ENCODE measurements at regions not wholly inside any gene's neighbourhood (a gene's known extent, or its start where the extent isn't known, plus 50 kb on each side); places are given as distances from the start of the nearest gene placed in this dataset.
"Not testable (repeated sequence)": the region's sequence is repeated elsewhere in the genome, so short reads cannot be mapped to it uniquely, and the experiment has no call there.

- H4K20me1 ChIP-seq (ENCODE audit: control insufficient read depth, insufficient read depth); BruUV-seq (replicated peaks); H3K27me3 ChIP-seq (replicated peaks in 1 of 2; ENCODE audit: control insufficient read depth in 2 of 2, insufficient read depth in 2 of 2, low read length in 1 of 2); H3K4me1 ChIP-seq (ENCODE audit: control insufficient read depth, insufficient read depth, low read length); H3K36me3 ChIP-seq (ENCODE audit: control insufficient read depth in 2 of 2, insufficient read depth in 2 of 2, low read length in 1 of 2); H3K27ac ChIP-seq (ENCODE audit: control insufficient read depth, insufficient read depth); H3K79me2 ChIP-seq (ENCODE audit: control insufficient read depth, insufficient read depth, low read length); H3K4me2 ChIP-seq (ENCODE audit: control insufficient read depth, insufficient read depth); in situ Hi-C loops (cut with MboI); H3K9me3 ChIP-seq (replicated peaks; ENCODE audit: control insufficient read depth, insufficient read depth, low read length); H2AFZ ChIP-seq (ENCODE audit: control insufficient read depth, low read depth, low read length); FAIRE-seq; intact Hi-C loops (cut with micrococcal nuclease; ENCODE audit: unreplicated experiment); H3K4me3 ChIP-seq; H3K9ac ChIP-seq (ENCODE audit: control insufficient read depth, insufficient read depth, low read length); DNase-seq (ENCODE audit: low read depth, low spot score): not testable (repeated sequence)
- peak; percentile 63 for ATAC-seq
- TF ChIP-seq ETV6 (conservative IDR thresholded peaks at IDR 0.05 in 1 of 2, IDR thresholded peaks at IDR 0.05 in 1 of 2; ENCODE audit: borderline replicate concordance in 1 of 2, low read depth in 1 of 2) (peak in 1 of 2 experiments; percentile 43; a peak in 1 of 4 replicates), JUNB (IDR thresholded peaks at IDR 0.05) (peak; percentile 65), EED (IDR thresholded peaks at IDR 0.05; ENCODE audit: low read depth) (0 out of 2 replicates have a peak, but pooled peaks have one; percentile 32), RUNX3 (IDR thresholded peaks at IDR 0.05; ENCODE audit: low read length) (peak; percentile 60), NFIC (IDR thresholded peaks at IDR 0.05; ENCODE audit: low read depth, low read length) (peak; percentile 53; the same call in 1 of the 2 replicates), IKZF2 (IDR thresholded peaks at IDR 0.05) (peak; percentile 60 to 61)
- 10% methylated on average over 3 of the region's 3 CpGs for WGBS (ENCODE audit: insufficient coverage, insufficient replicate concordance, low lambda C conversion rate, missing lambda C conversion rate)
- ChIA-PET POLR2A (interaction anchor here (0.6 kb wide), 1 partner anchor 1543 kb away, joined by 3 read pairs; no protein-coding TSS in a partner anchor), SMC1A (ENCODE audit: uncharacterized antibody, unreplicated experiment) (interaction anchor here (1.5 kb wide), 1 partner anchor 13 kb away, joined by 7 read pairs; no protein-coding TSS in a partner anchor), CTCF (interaction anchor here (0.5 kb wide), 1 partner anchor 1723 kb away, joined by 3 read pairs; no protein-coding TSS in a partner anchor), RAD21 (ENCODE audit: unreplicated experiment) (interaction anchor here (1.5 kb wide), 1 partner anchor 12 kb away, joined by 5 read pairs; no protein-coding TSS in a partner anchor)
Observed at GRCh38 chr15:21272176-21272982, 167.9 kb downstream of the POTEB3 start.

DNA sequence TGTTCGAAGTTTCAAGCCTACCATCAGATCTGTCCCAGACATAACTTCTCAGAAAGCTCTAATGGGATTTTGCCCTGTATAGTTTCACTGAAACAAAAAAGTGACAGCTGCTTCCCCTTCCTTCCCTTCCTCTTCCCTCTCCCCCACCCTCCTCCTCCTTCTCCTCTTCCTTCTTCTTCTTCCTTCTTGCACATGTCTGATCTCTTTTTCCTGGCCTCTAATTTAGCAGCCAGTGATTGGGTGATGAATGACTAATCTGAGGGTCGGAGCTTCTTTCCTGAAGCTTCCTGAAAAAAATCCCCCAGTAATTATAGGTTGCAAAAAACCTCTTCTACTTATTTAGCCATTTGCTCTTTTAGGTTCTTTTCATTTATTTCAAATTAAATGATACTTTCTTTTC lies 168.7 kb downstream of the POTEB3 start:
- no peak overlapping the region for H2AFZ ChIP-seq (ENCODE audit: control insufficient read depth, low read depth, low read length)
- ChIA-PET SMC1A (ENCODE audit: uncharacterized antibody, unreplicated experiment) (interaction anchor here (1.5 kb wide), 1 partner anchor 13 kb away, joined by 7 read pairs; no protein-coding TSS in a partner anchor), POLR2A (interaction anchor here (0.6 kb wide), 1 partner anchor 1544 kb away, joined by 3 read pairs; no protein-coding TSS in a partner anchor), CTCF (no interaction called here), RAD21 (ENCODE audit: unreplicated experiment) (no interaction called here)
- H4K20me1 ChIP-seq (ENCODE audit: control insufficient read depth, insufficient read depth) = no peaks in the 10 kb centered on the region
- FAIRE-seq (no peak), ATAC-seq (no peak), DNase-seq (ENCODE audit: low read depth, low spot score) (no peak)
- H3K4me1 ChIP-seq (ENCODE audit: control insufficient read depth, insufficient read depth, low read length) = no peaks in the 10 kb centered on the region
- 0% methylated on average over 2 of the region's 2 CpGs for WGBS (ENCODE audit: insufficient coverage, insufficient replicate concordance, low lambda C conversion rate, missing lambda C conversion rate)
- no peaks in the 10 kb centered on the region for H3K36me3 ChIP-seq (ENCODE audit: control insufficient read depth in 2 of 2, insufficient read depth in 2 of 2, low read length in 1 of 2)
- in situ Hi-C loops (cut with MboI) = no loop called here
- BruUV-seq (replicated peaks) = no TSS peak
- H3K27me3 ChIP-seq (replicated peaks in 1 of 2; ENCODE audit: control insufficient read depth in 2 of 2, insufficient read depth in 2 of 2, low read length in 1 of 2) = no peaks in the 10 kb centered on the region
- no peak overlapping the region for H3K4me2 ChIP-seq (ENCODE audit: control insufficient read depth, insufficient read depth)
- intact Hi-C loops (cut with micrococcal nuclease; ENCODE audit: unreplicated experiment) = no loop called here
- no peaks in the 10 kb centered on the region for H3K9me3 ChIP-seq (replicated peaks; ENCODE audit: control insufficient read depth, insufficient read depth, low read length)
- H3K4me3 ChIP-seq = no peak overlapping the region
- H3K79me2 ChIP-seq (ENCODE audit: control insufficient read depth, insufficient read depth, low read length) = no peaks in the 10 kb centered on the region
- no peak overlapping the region for H3K9ac ChIP-seq (ENCODE audit: control insufficient read depth, insufficient read depth, low read length)
- no peak overlapping the region for H3K27ac ChIP-seq (ENCODE audit: control insufficient read depth, insufficient read depth)
- no peak for TF ChIP-seq TCF7 (IDR thresholded peaks at IDR 0.05; ENCODE audit: borderline replicate concordance)
- no peak for TF ChIP-seq STAT3 (IDR thresholded peaks at IDR 0.05; ENCODE audit: low read depth, low read length)
- TF ChIP-seq, protein P1, sequence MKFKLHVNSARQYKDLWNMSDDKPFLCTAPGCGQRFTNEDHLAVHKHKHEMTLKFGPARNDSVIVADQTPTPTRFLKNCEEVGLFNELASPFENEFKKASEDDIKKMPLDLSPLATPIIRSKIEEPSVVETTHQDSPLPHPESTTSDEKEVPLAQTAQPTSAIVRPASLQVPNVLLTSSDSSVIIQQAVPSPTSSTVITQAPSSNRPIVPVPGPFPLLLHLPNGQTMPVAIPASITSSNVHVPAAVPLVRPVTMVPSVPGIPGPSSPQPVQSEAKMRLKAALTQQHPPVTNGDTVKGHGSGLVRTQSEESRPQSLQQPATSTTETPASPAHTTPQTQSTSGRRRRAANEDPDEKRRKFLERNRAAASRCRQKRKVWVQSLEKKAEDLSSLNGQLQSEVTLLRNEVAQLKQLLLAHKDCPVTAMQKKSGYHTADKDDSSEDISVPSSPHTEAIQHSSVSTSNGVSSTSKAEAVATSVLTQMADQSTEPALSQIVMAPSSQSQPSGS (IDR thresholded peaks at IDR 0.05; ENCODE audit: low read length) = no peak
- TF ChIP-seq HCFC1 (IDR thresholded peaks at IDR 0.05; ENCODE audit: low read length) = no peak
- no peak for TF ChIP-seq MEF2A (IDR thresholded peaks at IDR 0.05; ENCODE audit: insufficient read depth, low read depth, low read length)
- no peak for TF ChIP-seq GATAD2B (conservative IDR thresholded peaks at IDR 0.05; ENCODE audit: low read depth)
- TF ChIP-seq, protein P2, sequence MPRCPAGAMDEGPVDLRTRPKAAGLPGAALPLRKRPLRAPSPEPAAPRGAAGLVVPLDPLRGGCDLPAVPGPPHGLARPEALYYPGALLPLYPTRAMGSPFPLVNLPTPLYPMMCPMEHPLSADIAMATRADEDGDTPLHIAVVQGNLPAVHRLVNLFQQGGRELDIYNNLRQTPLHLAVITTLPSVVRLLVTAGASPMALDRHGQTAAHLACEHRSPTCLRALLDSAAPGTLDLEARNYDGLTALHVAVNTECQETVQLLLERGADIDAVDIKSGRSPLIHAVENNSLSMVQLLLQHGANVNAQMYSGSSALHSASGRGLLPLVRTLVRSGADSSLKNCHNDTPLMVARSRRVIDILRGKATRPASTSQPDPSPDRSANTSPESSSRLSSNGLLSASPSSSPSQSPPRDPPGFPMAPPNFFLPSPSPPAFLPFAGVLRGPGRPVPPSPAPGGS (IDR thresholded peaks at IDR 0.05; ENCODE audit: borderline replicate concordance, insufficient read depth, low read depth, low read length, poor library complexity, severe bottlenecking) = no peak
- no peak for TF ChIP-seq ZNF217 (IDR thresholded peaks at IDR 0.05)
- TF ChIP-seq TCF3 (IDR thresholded peaks at IDR 0.05; ENCODE audit: borderline replicate concordance, insufficient read depth, low read depth, low read length) = no peak
